WERI-Rb-1 (cell line): ENCODE measurements at regions not wholly inside any gene's neighbourhood (a gene's known extent, or its start where the extent isn't known, plus 50 kb on each side); places are given as distances from the start of the nearest gene placed in this dataset.

ENCODE experiments used
- DNase-seq: peaks from one replicate; pipeline ENCODE4 v3.0.0-alpha.2; 2020
- H3K27ac ChIP-seq: fragments of 250-450 bp; sonication (Bioruptor Pico); 2 replicates; pipeline ENCODE4 v1.5.1; 2020; ENCODE audit warnings: mild to moderate bottlenecking, moderate library complexity
- H3K27me3 ChIP-seq: fragments of 250-450 bp; sonication (Bioruptor Pico); 2 replicates; pipeline ENCODE4 v1.5.1; 2021; ENCODE audit warnings: mild to moderate bottlenecking, low read depth, moderate library complexity; ENCODE audit not compliant: insufficient read depth, severe bottlenecking
- H3K36me3 ChIP-seq: fragments of 250-450 bp; sonication (Bioruptor Pico); 2 replicates; pipeline ENCODE4 v1.5.1; 2020; ENCODE audit warnings: mild to moderate bottlenecking, moderate library complexity
- H3K4me3 ChIP-seq: 2 replicates; pipeline ENCODE4 v1.5.1; 2011; ENCODE audit warnings: low read depth, mild to moderate bottlenecking, control low read depth, low read length
- H3K9me3 ChIP-seq: fragments of 250-450 bp; sonication (Bioruptor Pico); 2 replicates; pipeline ENCODE4 v1.5.1; 2021; ENCODE audit warnings: mild to moderate bottlenecking, moderate library complexity; ENCODE audit not compliant: severe bottlenecking
- TF ChIP-seq, protein P1 (sequence below): IDR thresholded peaks from 2 replicates; pipeline ENCODE4 v1.5.1; 2011; ENCODE audit warnings: low read depth, mild to moderate bottlenecking, control low read depth, inconsistent platforms, low read length

DNA sequence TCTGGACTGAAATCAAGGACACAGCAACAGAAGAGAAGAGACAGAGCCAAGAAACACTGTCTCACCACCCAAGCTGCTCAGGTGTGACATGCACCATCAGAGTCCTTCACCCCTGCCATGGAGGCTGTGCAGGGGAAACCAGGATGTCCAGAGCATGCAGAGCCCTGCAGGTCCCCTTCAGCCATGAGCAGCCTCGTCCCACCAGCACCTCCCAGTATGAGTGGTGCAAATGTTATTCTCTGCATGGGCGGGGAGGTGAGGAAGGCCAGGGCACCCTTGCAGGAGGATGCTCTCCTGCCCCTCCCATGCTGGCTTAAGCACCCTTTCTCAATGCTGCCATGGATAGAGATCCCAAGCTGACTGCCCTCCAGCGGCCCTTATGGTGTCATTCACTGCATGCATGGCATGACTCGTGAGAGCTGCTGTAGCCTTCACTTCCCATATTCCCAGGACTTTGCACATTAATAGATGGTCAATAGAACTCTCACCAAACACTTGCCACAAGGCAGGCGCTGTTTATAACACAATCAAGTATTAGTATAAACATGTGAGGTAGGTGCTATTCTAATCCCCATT is 171.0 kb downstream of the ANAPC1 start:
- H3K27me3 ChIP-seq = peaks cover 97% of the 10 kb centered on the region
- no peak overlapping the region for H3K4me3 ChIP-seq
- DNase-seq = no peak
- H3K9me3 ChIP-seq = no peaks in the 10 kb centered on the region
- no peak overlapping the region for H3K27ac ChIP-seq
- no peaks in the 10 kb centered on the region for H3K36me3 ChIP-seq
- TF ChIP-seq, protein P1, sequence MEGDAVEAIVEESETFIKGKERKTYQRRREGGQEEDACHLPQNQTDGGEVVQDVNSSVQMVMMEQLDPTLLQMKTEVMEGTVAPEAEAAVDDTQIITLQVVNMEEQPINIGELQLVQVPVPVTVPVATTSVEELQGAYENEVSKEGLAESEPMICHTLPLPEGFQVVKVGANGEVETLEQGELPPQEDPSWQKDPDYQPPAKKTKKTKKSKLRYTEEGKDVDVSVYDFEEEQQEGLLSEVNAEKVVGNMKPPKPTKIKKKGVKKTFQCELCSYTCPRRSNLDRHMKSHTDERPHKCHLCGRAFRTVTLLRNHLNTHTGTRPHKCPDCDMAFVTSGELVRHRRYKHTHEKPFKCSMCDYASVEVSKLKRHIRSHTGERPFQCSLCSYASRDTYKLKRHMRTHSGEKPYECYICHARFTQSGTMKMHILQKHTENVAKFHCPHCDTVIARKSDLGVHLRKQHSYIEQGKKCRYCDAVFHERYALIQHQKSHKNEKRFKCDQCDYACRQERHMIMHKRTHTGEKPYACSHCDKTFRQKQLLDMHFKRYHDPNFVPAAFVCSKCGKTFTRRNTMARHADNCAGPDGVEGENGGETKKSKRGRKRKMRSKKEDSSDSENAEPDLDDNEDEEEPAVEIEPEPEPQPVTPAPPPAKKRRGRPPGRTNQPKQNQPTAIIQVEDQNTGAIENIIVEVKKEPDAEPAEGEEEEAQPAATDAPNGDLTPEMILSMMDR = no peak

DNA sequence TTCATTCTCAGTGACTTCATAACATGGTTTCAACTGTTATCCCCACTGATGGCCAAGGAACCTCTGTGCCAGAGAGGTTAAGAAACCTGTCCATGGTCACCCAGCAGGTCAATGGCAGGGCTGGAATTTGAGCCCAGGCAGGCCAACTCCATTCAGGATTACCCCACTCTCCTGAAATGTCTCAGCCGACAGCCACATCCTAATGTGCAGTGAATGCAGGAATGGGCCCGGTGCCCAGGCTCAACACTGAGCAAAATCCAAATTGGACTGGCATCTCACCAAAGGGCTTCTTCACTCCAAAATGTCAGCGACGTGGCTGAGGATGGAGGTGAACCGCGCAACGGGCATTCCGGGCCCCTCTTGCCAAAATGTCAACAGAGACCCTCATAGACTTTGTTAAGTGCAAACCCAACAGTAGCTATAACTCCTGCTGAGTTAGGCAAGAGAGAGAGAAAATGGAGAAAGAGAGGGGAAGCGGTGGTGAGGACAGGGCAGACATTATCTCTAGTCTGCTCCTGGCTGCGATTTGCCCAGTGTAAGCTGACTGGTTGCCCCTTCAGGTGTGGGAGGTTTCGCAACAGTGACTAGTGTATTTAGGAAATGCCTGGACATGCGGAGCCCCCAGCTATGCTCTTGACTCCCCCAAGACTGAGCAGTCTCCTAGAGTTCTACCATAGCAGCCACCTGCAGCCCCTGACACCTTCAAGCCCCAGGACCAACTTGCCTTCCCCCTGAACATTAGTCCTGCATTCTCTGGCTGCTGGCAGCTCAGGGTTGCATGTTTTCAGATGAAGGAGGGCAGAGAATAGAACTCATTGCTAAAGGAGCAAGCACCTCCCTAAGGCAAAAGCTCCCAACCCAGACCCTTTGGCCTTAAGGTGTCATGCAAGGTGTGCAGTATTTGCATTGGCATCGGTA is 167.7 kb downstream of the ANAPC1 start:
- no peak overlapping the region for H3K4me3 ChIP-seq
- no peak overlapping the region for H3K27ac ChIP-seq
- TF ChIP-seq, protein P1 = no peak
- H3K36me3 ChIP-seq = no peaks in the 10 kb centered on the region
- no peaks in the 10 kb centered on the region for H3K9me3 ChIP-seq
- DNase-seq = no peak
- peaks cover 83% of the 10 kb centered on the region for H3K27me3 ChIP-seq

DNA sequence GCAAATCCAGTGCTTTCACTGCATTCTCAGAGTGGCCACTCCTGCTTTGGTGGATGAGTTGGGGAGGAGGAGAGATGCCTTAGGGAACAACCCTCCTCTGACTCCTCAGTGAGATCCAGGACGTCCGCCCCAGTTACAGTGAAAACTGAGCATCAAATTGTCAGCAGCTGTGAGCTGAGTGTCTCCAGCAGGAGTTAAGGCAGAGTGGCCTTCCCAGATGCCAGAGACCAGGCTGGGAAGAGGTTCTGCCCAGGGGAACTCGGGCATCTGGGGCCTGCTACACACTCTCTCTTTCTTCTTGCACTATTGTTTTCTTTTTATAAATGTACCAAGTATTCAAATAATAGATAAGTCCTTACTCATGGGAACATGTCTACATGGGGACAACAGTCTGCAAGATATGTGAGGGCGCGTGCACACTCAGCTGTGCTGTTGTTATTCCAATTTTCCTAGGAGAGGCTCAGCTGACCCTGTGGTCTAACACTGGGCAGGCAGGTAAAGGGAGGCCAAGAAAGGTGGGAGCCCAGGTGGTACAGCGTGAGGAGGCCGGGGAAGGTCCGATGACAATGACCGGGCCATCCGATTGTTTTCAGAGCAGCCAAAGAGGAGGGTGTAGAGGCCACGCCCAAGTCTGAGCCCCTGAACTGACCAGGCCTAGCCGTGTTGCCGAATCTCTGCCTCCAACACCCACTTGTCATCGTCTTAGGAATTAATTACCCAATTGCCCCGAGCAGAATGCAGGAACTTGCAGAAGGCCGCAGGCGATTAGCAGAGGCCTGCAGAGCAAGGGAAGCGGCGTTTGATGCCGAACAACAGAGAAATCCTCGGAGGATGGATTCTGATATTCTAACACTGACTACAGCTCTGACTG is 166.9 kb downstream of the ANAPC1 start:
- no peak for DNase-seq
- Histone ChIP-seq H3K4me3 (no peak overlapping the region), H3K36me3 (no peaks in the 10 kb centered on the region), H3K27ac (no peak overlapping the region), H3K27me3 (peaks cover 74% of the 10 kb centered on the region), H3K9me3 (no peaks in the 10 kb centered on the region)
- TF ChIP-seq, protein P1 = no peak
